NCI-H2227 (cell line): ENCODE measurements at regions not wholly inside any gene's neighbourhood (a gene's known extent, or its start where the extent isn't known, plus 50 kb on each side); places are given as distances from the start of the nearest gene placed in this dataset.
A peak's percentile ranks its signal among the peaks of the same experiment; 100 is the strongest.
"Not testable (repeated sequence)": the region's sequence is repeated elsewhere in the genome, so short reads cannot be mapped to it uniquely, and the experiment has no call there.

Experiments used
- DNase-seq: peaks from one replicate; lab custom pipeline; 2025; ENCODE audit not compliant: unreplicated experiment; lab: John Stamatoyannopoulos, UW

DNA sequence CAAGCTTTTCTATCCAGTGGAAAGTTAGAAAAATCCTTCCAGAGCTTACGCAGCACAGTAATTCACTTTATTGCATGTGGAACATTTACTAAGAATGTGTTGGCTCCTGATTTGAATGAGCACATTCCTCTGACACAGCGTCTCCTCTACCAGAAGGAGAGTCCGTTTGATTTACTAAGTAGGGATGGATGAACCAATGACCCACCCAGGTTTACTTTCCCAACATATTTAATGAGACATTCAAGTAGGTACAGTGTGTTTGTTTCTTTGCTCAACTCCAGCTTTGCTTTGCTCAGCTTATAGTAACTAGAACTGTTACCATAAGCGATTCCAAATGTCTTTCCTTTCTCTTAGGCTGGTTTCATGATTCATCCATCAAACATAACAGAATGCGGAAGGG, 161.7 kb downstream of the SMARCA1 start:
- DNase-seq = no peak

DNA sequence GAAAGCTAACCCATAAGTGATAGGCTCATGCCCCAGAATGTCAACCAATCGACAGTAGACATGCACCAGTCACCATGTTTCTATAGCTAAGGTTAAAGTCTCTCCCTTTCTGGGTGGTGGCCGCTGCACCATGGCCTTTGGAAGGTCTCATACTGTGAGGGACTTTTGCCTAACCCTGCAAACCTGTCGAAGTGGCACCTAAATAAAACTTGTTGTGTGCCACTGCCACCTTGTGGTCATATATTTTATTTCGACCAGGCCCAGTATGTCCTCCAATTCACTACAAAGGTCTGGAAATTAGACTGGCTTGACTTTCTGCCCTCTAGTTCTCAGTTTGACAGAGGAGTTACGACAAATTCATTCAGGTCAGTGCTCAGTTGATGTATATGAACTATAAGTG, 163.1 kb downstream of the SMARCA1 start:
- DNase-seq = peak; percentile 36

DNA sequence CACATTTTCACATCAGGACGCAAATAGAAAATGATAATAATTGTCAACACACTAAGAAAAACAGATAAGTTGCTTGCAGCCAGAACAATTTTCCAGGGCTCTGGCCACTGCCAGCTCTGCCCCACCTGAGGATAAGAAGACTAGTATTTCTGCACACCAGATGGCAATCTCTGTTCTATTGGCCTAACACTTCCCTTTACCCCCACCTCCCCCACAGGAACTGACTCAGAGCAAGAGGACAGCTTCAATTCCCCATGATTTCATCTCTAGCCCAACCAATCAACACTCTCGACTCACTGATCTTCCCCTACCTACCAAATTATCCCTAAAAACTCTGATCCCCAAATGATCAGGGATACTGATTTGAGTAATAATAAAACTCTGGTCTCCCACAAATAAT, 164.0 kb downstream of the SMARCA1 start:
- DNase-seq = no peak

DNA sequence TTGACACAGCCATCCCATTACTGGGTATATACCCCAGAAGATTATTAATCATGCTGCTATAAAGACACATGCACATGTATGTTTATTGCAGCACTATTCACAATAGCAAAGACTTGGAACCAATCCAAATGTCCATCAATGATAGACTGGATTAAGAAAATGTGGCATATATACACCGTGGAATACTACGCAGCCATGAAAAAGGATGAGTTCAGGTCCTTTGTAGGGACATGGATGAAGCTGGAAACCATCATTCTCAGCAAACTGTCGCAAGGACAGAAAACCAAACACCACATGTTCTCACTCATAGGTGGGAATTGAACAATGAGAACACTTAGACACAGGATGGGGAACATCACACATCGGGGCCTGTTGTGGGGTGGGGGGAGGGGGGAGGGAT, 165.9 kb downstream of the SMARCA1 start:
- not testable (repeated sequence) for DNase-seq

- no peak for DNase-seq
Observed at GRCh38 chrX:129347291-129347690, 176.0 kb downstream of the SMARCA1 start.

DNA sequence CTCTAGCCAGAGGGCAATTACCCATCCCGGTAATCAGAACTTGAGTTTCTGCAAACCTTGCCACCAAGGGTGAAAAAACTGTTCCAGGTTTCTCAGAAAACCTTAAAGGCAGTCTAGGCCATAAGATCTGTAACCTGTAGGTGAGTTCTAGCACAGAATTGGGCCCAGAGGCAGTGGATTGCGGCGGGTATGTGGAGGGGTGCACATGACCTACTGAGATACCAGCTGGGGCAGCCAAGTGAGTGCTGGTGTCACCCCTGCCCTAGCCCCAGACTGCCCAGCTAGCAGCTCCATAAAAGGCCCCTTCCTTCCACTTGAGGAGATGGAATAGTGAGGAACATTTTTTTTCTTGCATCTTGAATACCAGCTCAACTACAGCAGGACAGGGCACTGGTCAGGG, 176.7 kb downstream of the SMARCA1 start:
- DNase-seq = no peak

DNA sequence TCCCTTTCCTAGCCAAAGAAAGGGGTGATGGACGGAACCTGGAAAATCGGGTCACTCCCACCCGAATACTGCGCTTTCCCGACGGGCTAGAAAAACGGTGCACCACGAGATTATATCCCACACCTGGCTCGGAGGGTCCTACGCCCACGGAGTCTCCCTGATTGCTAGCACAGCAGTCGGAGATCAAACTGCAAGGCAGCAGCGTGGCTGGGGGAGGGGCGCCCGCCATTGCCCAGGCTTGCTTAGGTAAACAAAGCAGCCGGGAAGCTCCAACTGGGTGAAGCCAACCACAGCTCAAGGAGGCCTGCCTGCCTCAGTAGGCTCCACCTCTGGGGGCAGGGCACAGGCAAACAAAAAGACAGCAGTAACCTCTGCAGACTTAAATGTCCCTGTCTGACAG, 186.0 kb downstream of the SMARCA1 start:
- DNase-seq = not testable (repeated sequence)

- no peak for DNase-seq
Observed at GRCh38 chrX:129323115-129323514, 200.2 kb downstream of the SMARCA1 start.

GRCh38 chrX:129318375-129318774, 204.9 kb downstream of the SMARCA1 start:
- DNase-seq = no peak

DNA sequence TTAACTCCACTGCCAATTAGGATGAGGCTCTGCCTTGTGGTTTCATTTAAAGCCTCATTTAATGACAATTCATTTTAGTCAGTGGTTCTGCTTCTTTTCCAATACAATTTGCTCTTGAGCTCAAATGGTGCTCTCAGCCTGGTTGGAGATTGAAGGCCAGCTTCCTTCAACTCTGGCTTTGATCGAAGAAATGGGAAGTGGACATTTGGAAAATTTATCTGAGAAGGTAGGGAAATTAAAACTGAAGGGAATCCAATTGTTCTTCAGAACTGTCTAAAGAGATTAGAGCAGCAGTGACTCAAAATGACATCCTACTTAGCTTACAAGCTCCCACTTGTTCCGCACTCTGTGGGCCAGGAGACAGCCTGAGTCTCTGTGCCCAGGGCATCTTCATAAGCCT, 206.8 kb downstream of the SMARCA1 start:
- no peak for DNase-seq

DNA sequence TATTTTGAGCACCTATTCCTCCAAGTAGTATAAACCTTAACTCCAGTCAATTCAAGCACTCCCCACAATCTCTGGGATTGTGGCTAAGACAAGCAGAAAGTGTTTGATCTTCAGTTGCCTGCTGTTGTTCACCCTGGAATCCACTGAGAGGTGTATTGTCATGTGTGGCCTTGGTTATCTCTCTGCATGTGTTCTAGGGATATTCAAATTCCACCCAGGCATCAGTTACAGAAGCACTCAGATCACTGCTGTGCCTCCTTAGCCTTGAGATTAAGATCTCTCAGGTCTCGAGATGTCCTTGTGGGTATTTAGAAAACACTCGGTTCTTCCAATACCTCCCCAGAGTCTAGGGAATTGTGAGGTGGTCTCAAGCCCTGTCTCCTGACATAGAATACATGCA, 213.3 kb downstream of the SMARCA1 start:
- DNase-seq = no peak

DNA sequence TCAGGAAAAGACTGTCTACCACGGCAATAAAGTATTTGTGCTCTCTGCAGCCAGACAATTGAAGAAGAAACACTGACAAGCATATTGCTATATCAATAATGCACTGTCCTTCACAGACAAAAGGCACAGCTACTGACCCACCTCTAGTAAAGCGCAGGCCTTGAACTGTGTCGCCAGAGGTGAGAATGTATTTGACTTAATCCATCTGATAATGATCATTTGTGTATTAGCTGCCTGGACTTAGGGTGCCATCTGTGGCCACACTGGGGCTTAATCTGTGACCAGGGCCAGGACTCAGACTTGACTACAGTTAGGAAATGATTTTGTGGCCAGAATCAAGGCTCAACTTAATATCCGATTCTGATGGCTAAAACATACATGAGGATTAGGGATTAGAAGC, 260.4 kb downstream of the SMARCA1 start:
- no peak for DNase-seq

GRCh38 chrX:129255516-129255915, 267.8 kb downstream of the SMARCA1 start:
- not testable (repeated sequence) for DNase-seq

DNA sequence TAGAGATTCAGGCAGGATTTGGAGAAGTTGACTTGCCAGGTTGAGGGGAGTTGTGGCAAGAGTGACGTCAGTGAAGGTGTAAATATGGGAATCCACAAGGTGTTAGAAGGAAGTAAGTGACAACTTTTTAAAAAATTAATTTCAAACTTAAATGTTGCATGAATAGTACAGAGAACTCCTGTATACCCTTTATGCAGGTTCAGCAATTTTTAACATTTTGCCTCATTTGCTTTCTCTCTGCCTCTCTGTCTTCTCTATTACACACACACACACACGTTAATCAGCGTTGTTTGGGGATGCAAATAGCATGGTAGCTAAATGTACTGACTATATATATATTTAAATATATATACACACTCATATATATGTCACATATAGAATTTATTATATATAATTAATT, 273.7 kb downstream of the SMARCA1 start:
- DNase-seq = no peak

DNA sequence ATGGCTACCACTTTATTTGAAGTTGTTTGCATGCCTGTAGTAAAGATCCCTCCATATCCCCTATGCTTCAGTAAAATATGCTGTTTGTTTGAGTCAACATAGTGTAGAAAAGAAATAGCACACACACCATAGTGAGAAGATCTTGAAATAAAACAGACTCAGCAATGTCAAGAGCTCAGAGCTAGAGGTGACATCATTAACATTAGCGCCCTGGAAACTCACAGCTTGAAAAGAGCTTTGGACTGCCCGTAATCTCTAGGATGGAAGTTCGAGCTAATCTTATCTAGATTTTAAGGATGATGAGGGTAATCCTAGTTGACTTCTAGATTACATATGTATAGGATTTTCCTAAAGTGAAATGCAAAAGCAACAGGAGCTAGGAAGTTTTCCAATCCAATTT, 275.6 kb downstream of the SMARCA1 start:
- DNase-seq = no peak

- no peak for DNase-seq
Observed at GRCh38 chrX:129239371-129239770, 283.9 kb downstream of the SMARCA1 start.

- DNase-seq = no peak
Observed at GRCh38 chrX:129238011-129238410, 285.3 kb downstream of the SMARCA1 start.

DNA sequence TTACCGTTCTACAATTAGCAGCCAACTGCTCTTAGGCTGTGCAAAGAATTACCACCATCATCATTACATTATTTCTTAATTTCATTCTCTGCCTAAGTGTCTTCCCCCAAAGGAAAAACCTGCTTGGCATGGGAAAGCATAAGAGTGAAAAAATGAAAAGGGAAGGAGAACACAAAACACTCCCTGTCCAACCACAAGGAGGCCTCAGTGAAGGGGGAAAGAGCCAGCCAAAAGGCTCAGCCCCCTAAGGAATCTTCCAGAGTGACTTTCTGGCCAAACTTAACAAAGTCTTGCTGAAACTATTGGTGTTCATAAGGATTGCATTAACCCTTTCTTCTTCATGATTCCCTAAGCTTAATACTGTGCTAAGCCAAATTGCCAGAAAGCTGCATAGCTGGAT, 287.4 kb downstream of the SMARCA1 start:
- DNase-seq = no peak

DNA sequence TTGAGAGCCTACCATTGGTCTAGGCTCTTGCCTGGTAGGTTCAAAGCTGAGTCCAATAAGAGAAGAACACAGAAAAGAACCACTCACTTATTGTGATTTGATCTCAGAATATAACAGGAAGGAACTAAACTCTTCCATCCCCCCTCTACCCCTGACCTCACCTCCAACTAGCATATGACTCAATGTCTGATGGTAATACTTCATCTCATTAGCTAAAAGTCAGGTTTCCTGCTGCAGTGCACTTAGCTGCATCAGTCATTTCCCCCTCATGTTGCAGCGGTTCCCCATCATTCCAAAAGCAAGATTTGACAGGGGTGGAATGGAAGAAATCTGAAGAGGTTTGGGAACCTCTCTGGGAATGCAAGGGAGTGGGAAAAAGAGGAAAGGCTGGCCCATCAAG, 289.5 kb downstream of the SMARCA1 start:
- DNase-seq = no peak

GRCh38 chrX:129230850-129231512, 292.3 kb downstream of the SMARCA1 start:
- DNase-seq = no peak

DNA sequence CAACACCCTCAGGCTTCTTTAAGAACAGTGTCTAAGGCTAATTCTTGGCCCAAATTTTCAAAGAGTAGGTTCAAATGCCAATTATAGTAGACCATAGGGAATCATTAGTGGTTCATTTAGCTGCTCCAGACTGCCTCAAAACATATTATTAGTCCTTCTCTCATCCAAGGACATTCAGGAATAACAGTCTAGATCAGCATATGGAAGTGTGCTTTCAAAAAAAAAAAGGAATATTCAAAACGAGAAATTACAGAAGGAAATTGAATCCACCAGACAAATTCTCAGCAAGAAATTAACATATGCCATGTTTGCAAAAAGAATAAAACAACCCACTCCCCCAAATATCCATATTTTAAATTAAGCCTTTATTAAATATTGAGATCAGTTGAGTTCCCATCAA, 293.1 kb downstream of the SMARCA1 start:
- DNase-seq = no peak

DNA sequence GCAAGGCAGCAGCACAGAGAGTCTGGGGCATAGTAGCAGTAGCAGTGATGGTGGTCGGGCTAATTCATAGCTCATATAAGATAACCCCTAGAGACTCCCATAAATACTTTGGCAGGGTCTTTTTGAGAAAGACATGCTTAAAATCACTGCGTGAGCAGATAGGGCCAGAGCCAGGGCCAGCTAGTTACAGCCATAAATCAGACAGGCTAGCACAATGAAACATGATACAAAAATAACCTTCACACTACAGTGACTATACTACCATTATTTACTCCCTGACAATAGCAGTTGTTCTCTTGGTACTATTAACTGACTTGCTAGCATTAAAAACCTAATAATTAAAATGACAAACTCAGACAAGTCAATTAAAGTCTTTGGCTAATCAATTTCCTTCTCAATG, 295.9 kb downstream of the SMARCA1 start:
- DNase-seq = no peak

DNA sequence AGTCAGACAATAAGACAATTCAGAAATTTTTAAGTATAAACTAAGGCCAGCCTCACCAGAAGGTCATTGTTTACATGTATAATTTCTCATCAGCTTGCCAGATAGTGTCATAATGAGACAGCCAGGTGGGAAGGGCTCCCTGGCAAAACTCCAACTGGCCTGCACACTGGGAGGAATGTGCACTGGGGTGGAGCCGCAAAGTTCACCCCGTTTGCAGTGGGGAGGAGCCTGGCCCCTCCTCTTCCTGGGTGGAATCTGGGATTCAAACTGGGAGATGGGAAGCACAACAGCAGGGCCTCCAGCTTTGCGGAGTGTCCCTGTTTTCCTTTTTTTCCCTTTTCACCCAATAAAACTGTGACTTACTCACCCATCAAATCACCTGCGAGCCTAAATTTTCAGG, 329.9 kb downstream of the SMARCA1 start:
- no peak for DNase-seq

DNA sequence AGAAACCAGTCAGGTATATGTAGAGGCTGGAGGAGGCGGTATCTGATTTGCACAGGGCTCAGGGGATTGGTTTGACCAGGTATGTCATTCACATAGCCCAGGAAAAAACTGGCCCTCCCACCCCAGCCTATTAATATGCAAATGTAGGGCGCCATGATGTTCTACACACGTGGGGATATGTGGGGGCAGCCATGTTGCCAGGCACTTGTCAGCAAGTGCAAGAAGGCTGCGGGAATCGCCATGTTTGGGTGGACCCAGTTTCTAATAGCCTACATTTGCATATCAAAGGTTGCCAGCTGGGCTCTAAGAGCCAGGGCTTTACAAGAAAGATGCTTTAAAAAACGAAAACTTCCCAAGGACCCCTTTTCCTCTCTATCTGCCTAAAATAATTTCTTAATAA, 335.1 kb downstream of the SMARCA1 start:
- DNase-seq = no peak
